Right atrium auricular region (tissue), 2 donors: ENCODE measurements at regions not wholly inside any gene's neighbourhood (a gene's known extent, or its start where the extent isn't known, plus 50 kb on each side); places are given as distances from the start of the nearest gene placed in this dataset.

Experiments used
- DNase-seq: peaks from one replicate; pipeline ENCODE4 v3.0.0-alpha.2; 2019; ENCODE audit warnings: low spot score
- H3K27ac ChIP-seq, 2 donors: fragments of 200-600 bp; sonication (generic); 1 replicate in 1 of 2; 2 replicates in 1 of 2; pipeline ENCODE4 v1.5.1; 2016 to 2019
- H3K27me3 ChIP-seq, 2 donors: fragments of 200-600 bp; sonication (generic); one replicate each; pipeline versions ENCODE4 v1.5.1 to v1.6.0; 2017 to 2019
- H3K36me3 ChIP-seq: fragments of 200-600 bp; sonication (generic); one replicate; pipeline ENCODE4 v1.5.1; 2016
- H3K4me1 ChIP-seq, 2 donors: fragments of 200-600 bp; sonication (generic); one replicate each; pipeline versions ENCODE4 v1.5.1 to v1.6.0; 2017 to 2019
- H3K4me3 ChIP-seq, 2 donors: fragments of 200-600 bp; sonication (generic); 1 replicate in 1 of 2; 2 replicates in 1 of 2; pipeline ENCODE4 v1.5.1; 2017 to 2019; ENCODE audit warnings: mild to moderate bottlenecking in 1 of 2, moderate library complexity in 1 of 2
- H3K9me3 ChIP-seq, 2 donors: fragments of 200-600 bp; sonication (generic); one replicate each; pipeline ENCODE4 v1.5.1; 2019
- CTCF ChIP-seq, 2 donors: fragments of 200-600 bp; sonication (generic); IDR thresholded peaks; one replicate each; pipeline ENCODE4 v1.5.1; 2019; ENCODE audit warnings: antibody characterized with exemption in 2 of 2

GRCh38 chr5:90338712-90339372 lies 70.7 kb downstream of the CETN3 start:
- H3K9me3 ChIP-seq = no peaks in the 10 kb centered on the region

GRCh38 chr5:90337449-90338052 lies 72.0 kb downstream of the CETN3 start:
- H3K4me1 ChIP-seq = no peaks in the 10 kb centered on the region
- no peaks in the 10 kb centered on the region for H3K27me3 ChIP-seq
- H3K36me3 ChIP-seq = no peaks in the 10 kb centered on the region
- no peaks in the 10 kb centered on the region for H3K9me3 ChIP-seq
- no peak for DNase-seq
- no peak overlapping the region for H3K4me3 ChIP-seq
- TF ChIP-seq CTCF (IDR thresholded peaks at IDR 0.05) = no peak
- H3K27ac ChIP-seq = no peak overlapping the region

More at GRCh38 chr5:90338712-90339372, 70.7 kb downstream of the CETN3 start:
- Histone ChIP-seq H3K4me1 (no peaks in the 10 kb centered on the region), H3K4me3 (no peak overlapping the region), H3K27ac (no peak overlapping the region), H3K27me3 (no peaks in the 10 kb centered on the region), H3K36me3 (no peaks in the 10 kb centered on the region)
- no peak for DNase-seq
- TF ChIP-seq CTCF (IDR thresholded peaks at IDR 0.05) = no peak

DNA sequence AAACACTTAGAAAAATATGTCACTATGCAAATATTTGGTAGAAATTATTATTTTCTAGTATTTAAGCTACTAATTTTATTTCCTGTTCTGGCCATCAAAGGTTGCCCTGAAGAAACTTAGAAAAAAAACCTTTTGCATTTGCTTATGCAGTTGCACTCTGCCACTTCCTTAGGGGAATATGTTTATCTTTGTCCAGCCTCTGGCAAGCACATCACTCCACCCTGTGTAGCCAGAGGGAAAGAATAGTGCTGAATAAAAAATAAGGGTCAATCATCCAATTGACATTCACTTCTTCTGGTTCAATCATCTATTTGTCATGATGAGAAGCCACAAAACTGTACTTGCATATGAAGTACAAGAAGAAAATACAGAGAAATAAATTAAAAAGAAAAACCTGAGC lies 72.8 kb downstream of the CETN3 start:
- no peak for TF ChIP-seq CTCF (IDR thresholded peaks at IDR 0.05)
- Histone ChIP-seq H3K4me1 (no peaks in the 10 kb centered on the region), H3K27me3 (no peaks in the 10 kb centered on the region), H3K9me3 (no peaks in the 10 kb centered on the region), H3K36me3 (no peaks in the 10 kb centered on the region), H3K4me3 (no peak overlapping the region), H3K27ac (no peak overlapping the region)
- no peak for DNase-seq

DNA sequence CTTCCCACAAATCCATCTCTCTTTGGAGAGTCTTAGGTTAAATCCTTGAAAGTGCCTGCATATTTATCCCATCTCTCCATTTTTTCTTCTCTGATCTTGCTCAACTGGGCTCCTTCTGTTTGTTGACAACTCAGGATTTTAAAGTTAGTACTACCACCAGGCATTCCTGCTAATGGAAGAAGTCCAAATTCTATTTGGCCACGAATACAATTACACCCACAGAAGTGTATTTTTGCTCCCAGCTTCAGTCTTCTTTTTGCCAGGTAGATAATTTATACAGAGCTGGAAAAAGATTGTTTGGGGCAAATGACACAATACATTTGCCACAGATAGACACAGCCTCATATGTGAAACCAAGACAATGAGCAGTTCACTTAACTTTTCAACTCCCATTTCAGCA lies 74.8 kb downstream of the CETN3 start:
- Histone ChIP-seq H3K27me3 (no peaks in the 10 kb centered on the region), H3K4me3 (no peak overlapping the region), H3K4me1 (no peaks in the 10 kb centered on the region), H3K9me3 (peaks cover 0 to 5% of the 10 kb centered on the region in 2 donors), H3K36me3 (no peaks in the 10 kb centered on the region), H3K27ac (no peak overlapping the region)
- TF ChIP-seq CTCF (IDR thresholded peaks at IDR 0.05) = no peak
- no peak for DNase-seq

- H3K27me3 ChIP-seq = no peaks in the 10 kb centered on the region
- H3K9me3 ChIP-seq = peaks cover 0 to 5% of the 10 kb centered on the region in 2 donors
- TF ChIP-seq CTCF (IDR thresholded peaks at IDR 0.05) = no peak
- no peak for DNase-seq
- H3K36me3 ChIP-seq = no peaks in the 10 kb centered on the region
- H3K4me3 ChIP-seq = no peak overlapping the region
- H3K27ac ChIP-seq = no peak overlapping the region
- no peaks in the 10 kb centered on the region for H3K4me1 ChIP-seq
Measured at GRCh38 chr5:90329911-90330310, 79.6 kb downstream of the CETN3 start.

- Histone ChIP-seq H3K27me3 (no peaks in the 10 kb centered on the region), H3K36me3 (no peaks in the 10 kb centered on the region), H3K9me3 (peaks cover 0 to 5% of the 10 kb centered on the region in 2 donors), H3K4me1 (no peaks in the 10 kb centered on the region), H3K4me3 (no peak overlapping the region), H3K27ac (no peak overlapping the region)
- no peak for DNase-seq
- TF ChIP-seq CTCF (IDR thresholded peaks at IDR 0.05) = no peak
Measured at GRCh38 chr5:90326995-90327394, 82.6 kb downstream of the CETN3 start.
